GM18511 (cell line): ENCODE measurements at regions not wholly inside any gene's neighbourhood (a gene's known extent, or its start where the extent isn't known, plus 50 kb on each side); places are given as distances from the start of the nearest gene placed in this dataset.

Experiments
- ATAC-seq: cut with Tn5 transposase; IDR thresholded peaks from one replicate; pipeline ENCODE4 v1.9.1; 2021; ENCODE audit warnings: mild to moderate bottlenecking, moderate library complexity; ENCODE audit not compliant: unreplicated experiment

- ATAC-seq = no peak
Observed at GRCh38 chr2:104033399-104033798, 820.5 kb upstream of the POU3F3 start.

- no peak for ATAC-seq
Observed at GRCh38 chr2:104040771-104041170, 813.1 kb upstream of the POU3F3 start.

GRCh38 chr2:104041351-104041750 lies 812.6 kb upstream of the POU3F3 start:
- no peak for ATAC-seq

DNA sequence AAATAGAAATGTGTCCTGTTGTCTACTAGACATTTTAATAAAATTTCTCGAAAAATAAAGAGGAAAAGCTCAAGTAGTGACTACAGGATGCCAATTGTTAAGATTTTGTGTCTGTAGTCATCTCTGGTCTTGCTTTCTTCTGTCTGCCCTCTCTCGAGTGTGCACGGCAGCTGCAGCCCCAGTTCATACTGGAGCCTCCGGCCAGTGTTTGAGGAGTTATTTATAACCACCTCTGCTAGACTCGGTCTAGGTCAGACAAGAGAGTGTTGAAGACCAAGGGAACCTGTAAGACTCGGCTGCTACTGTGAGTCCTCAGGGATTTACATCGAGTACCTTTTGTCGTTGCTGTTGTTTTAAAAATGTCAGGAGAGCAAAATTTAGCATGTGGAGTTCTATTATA lies 810.1 kb upstream of the POU3F3 start:
- ATAC-seq = no peak

DNA sequence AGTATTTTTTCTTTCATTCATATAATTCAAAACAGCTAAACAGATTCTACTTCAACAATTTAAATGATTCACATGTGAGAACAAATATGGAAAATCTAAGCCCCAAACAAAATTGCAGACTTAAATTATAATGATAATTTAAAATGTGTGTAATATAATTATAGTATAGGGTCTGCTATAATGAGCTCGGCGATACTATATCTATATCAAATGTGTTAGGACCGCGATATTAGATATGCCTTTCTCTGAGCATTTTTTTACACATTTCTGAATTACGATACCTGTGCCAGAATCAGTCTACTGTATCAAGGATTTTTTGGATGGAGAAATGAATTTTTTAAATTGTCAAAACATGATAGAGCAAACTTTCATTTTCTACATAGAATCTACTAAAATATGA lies 808.8 kb upstream of the POU3F3 start:
- ATAC-seq = no peak

- ATAC-seq = no peak
Observed at GRCh38 chr2:104046466-104046865, 807.4 kb upstream of the POU3F3 start.

- ATAC-seq = no peak
Observed at GRCh38 chr2:104047516-104047915, 806.4 kb upstream of the POU3F3 start.

DNA sequence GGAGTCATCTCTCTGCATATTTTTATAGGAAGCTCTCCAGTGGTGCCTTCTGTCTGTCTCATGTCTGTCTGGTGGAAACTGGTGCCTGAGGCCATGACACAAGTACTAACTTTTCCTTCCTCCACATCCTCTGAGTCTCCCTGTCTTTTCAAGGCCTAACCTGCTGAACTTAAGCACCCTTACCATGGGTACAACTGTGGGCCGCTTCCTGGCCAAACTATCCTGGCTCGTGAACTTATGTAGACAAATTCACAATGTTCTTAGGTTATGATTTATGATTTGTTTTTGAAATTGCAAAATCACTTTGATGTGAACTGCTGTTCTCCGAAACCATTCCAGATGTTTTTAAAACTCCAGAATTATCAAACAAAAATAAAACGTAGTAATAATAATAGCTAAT lies 804.5 kb upstream of the POU3F3 start:
- ATAC-seq = no peak

GRCh38 chr2:104049981-104050380 lies 803.9 kb upstream of the POU3F3 start:
- ATAC-seq = no peak

- no peak for ATAC-seq
Observed at GRCh38 chr2:104050656-104051242, 803.2 kb upstream of the POU3F3 start.

- ATAC-seq = no peak
Observed at GRCh38 chr2:104051766-104052165, 802.1 kb upstream of the POU3F3 start.

DNA sequence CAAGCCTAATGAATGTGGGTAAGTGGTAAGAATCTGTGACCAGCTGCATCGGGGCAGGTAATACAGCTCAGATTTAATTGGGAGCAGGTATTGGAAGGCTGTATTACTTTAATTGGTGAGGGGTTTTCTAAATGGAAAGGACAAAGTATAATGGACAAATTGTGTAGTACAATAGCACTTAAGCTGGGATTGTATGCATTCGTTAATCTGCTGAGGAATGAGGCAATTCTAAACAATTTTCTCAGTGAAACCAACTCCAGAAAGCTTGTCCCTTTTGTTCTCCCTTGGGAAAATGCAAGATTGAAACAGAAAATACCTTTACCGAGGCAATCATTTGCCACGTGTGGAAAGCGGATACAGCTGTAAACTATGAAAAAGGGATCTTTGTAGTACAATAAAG lies 801.6 kb upstream of the POU3F3 start:
- no peak for ATAC-seq

DNA sequence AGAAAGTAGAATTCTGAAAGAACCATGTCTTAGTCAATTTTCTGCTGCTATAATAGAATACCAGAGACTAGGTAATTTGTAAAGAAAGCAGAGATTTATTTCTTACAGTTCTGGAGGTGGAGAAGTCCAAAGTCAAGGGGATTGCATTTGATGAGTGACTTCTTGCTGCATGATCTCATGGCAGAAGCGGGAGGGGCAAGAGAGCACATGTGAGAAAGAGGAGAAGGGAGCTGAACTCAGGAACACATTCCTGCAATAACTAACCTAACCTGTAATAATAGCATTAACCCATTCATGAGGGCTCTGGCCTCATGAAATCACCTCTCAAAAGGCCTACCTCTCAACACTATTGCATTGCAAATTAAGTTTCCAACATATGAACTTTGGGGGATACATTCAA lies 797.5 kb upstream of the POU3F3 start:
- no peak for ATAC-seq

- ATAC-seq = no peak
Observed at GRCh38 chr2:104068665-104069064, 785.2 kb upstream of the POU3F3 start.

DNA sequence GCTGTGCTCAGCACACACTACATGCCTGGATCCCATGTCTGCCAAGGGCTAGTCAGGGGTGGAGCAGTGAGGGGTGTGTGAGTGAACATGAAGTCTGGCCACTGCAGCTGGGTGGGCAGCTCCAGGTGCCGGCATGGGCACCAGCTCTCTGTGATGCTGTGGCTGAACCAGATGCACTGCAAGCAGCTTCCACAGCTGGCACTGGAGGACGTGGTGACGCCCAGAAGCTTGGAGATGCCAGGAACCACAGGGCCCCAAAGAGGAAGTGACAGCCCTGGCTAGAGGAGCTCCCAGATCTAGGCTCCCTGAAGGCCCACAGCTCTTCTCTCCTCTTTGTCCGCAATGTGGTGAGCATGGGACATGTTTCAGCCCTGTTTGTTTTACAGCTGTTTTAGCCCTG lies 776.3 kb upstream of the POU3F3 start:
- no peak for ATAC-seq

- no peak for ATAC-seq
Observed at GRCh38 chr2:104078431-104079157, 775.3 kb upstream of the POU3F3 start.

DNA sequence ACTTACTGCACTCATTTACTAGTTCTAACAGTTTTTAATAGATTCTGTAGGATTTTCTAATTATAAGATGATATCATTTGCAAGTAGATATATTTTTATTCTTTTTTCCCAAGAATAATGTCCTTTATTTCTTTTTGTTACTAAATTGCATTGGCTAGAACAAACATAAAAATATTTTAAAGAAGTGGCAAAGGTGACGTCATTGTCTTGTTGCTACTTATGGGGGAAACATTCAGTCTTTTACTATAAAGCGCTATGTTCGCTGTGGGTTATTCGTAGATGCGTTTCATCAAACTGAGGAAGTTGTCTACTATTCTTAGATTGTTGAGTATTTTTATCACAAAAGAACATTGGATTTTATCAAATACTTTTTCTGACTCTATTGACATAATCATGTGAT lies 765.2 kb upstream of the POU3F3 start:
- ATAC-seq = no peak

DNA sequence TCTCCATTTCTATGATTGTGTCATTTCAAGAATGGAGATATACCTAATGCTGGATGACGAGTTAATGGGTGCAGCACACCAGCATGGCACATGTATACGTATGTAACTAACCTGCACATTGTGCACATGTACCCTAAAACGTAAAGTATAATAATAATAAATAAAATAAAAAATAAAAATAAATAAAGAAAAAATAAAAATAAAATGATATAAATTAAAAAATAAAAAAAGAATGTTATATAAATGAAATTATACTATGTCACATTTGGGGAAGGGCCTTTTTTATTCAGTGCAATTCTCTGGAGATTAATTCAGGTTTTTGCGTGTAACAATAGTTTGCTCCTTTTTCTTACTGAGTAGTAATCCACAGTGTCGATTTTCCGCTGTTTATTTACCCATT lies 763.5 kb upstream of the POU3F3 start:
- ATAC-seq = no peak

DNA sequence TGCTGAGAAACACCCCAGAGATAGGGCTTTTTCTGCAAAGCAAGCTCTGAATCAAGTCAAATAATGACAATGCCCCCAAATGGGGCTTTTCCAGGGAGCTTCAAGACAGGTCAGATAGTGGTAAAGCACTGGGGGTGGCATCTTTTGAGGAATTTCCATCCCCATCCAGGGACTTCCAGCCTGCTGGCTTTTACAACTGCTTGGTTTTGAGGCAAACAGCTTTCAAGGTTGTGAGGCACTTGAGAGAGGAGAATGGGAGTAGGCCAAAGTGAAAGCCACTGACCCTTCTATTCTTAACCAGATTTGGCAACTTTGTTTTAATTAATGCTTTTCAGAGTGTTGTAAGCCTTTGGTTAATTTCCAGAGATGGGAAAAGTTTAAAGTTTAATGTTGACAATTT lies 762.0 kb upstream of the POU3F3 start:
- ATAC-seq = no peak

- ATAC-seq = no peak
Observed at GRCh38 chr2:104092886-104093285, 761.0 kb upstream of the POU3F3 start.

DNA sequence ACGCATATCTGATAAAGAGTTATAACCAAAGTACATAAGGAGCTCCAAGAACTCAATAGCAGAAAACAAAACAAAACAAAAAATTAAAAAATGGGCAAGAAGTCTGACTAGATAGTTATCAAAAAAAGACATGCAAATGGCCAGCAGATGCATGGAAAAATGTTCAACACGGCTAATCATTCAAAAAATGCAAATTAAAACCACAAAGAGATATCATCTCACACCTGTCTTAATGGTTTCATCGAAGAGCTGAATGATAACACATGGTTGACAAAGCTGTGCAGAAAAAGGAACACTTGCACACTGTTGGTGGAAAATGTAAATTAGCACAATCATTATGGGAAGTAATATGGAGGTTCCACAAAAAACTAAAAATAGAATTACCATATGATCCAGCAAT lies 751.3 kb upstream of the POU3F3 start:
- no peak for ATAC-seq

DNA sequence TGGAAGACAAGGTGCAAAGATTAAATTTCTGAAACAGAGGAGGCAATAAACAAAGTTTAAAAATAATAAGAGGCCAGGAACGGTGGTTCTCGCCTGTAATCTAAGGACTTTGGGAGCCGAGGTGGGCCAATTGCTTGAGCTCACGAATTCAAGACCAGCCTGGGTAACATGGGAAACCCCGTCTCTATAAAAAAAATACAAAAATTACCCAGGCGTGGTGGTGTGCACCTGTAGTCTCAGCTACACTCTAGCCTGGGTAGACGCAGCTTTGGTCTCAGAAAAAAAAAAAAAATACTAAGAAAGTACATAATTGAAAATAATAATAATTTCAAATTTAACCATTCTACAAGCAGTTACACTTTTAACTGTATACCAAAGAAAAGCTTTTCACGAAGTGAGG lies 744.6 kb upstream of the POU3F3 start:
- ATAC-seq = no peak

- ATAC-seq = no peak
Observed at GRCh38 chr2:104118889-104119288, 735.0 kb upstream of the POU3F3 start.
